Left kidney (tissue), 1 donor: ENCODE measurements at regions not wholly inside any gene's neighbourhood (a gene's known extent, or its start where the extent isn't known, plus 50 kb on each side); places are given as distances from the start of the nearest gene placed in this dataset.
"Not testable (repeated sequence)": the region's sequence is repeated elsewhere in the genome, so short reads cannot be mapped to it uniquely, and the experiment has no call there.

Experiments used
- DNase-seq: peaks from one replicate; pipeline ENCODE4 v3.0.0-alpha.2; 2013

DNA sequence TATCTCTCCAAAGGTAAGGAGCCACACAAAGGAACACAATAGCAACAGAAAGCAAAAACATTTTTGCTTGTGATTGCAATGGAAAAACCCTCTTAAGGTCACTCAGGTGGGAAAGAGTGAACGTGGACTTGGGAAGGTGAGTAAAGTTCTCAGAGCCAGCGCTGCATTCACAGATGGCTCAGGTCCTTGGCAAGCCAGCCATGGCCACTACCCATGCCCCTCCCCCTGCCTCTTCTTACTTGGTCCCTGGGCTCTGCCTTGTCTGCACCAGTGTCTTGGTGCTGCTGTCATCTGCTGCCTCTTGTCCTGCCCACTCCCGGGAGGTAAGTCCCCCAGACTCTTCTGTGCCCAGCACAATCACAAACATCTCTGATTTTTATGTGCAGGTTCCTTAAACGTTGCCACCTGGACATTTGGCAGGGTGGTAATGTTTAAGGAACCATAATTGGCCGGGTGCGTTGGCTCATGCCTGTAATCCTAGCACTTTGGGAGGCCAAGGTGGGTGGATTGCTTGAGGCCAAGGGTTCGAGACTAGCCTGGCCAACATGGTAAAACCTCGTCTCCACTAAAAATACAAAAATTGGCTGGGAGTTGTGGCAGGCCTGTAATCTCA is 74.6 kb downstream of the FEM1C start:
- DNase-seq = no peak

- no peak for DNase-seq
Observed at GRCh38 chr5:115467628-115468027, 76.9 kb downstream of the FEM1C start.

GRCh38 chr5:115465431-115465830 is 79.1 kb downstream of the FEM1C start:
- DNase-seq = no peak

DNA sequence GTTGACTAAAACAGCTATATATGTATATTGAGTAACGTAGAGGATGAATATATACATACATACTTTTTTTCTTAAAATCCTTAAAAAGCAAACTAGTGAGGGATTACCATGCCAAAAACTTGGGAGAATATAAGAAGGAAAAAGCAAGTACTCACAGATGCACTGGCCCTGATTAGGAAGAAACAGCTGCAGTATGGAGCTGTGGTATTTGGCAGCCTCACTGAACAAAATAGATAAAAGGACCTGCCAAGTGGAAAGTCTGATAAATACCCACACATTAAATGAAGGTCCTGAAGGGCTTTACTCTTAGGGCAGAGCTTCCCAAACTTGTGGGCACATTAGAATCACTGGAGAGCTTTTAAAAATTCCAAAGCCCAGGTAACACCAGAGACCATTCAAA is 80.6 kb downstream of the FEM1C start:
- DNase-seq = no peak

DNA sequence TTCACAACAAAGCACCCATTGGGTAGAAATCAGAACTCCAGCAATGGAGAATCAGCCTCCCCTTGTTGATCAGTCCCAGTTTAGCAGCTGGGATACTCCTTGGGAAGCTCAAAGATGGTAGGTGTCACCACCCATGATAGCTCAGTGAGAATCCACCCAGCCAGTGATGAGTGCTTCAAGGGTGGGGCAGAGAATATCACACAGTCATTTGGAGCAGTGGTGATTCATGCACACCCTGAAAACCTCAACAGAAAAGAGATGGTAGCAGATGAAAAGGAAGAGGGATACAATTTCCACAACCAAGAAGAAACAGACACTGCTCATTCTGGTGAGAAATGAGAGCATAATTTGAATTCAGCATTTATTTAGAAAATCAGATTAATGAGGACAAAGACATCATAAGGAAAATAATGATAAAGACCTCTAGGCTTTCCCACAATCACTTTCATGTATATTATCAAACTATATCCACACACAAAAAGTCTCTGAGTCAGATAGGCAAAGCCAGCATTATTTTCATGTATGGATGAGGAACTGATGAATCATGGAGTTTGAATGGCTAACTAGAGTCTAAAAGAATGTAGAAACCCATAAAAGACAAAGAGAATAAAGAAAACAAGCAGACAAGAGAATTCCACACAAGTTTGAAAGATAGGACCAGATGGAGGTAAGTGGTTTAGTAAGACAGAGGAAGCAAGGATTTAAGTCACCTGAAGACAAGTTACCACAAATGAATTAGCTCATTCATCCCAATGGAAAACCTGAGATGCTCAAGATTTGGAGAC is 82.9 kb downstream of the FEM1C start:
- no peak for DNase-seq

GRCh38 chr5:115461093-115461492 is 83.5 kb downstream of the FEM1C start:
- no peak for DNase-seq

GRCh38 chr5:115460472-115460871 is 84.1 kb downstream of the FEM1C start:
- DNase-seq = no peak

- DNase-seq = no peak
Observed at GRCh38 chr5:115459855-115460341, 84.7 kb downstream of the FEM1C start.

DNA sequence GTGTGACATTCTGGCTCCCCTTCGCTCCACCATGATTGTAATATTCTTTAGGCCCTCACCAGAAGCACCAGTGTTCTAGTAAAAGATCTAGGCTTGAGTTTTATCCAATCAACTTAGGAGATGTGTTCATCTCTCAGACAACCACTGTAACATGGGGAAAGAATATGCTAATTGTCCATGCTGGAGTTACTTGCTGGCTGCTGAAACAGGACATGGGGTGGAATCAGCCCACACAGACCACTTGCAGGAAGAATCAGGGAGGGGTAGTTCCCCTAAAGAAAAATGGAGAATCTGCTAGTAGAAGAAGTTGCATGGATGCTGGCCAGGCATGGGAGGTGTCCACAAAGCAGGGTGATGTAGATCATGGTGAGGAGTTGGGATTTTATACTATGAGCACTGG is 86.2 kb downstream of the FEM1C start:
- no peak for DNase-seq

GRCh38 chr5:115458003-115458409 is 86.6 kb downstream of the FEM1C start:
- peak; percentile 55 for DNase-seq

GRCh38 chr5:115457571-115457970 is 87.0 kb downstream of the FEM1C start:
- no peak for DNase-seq

DNA sequence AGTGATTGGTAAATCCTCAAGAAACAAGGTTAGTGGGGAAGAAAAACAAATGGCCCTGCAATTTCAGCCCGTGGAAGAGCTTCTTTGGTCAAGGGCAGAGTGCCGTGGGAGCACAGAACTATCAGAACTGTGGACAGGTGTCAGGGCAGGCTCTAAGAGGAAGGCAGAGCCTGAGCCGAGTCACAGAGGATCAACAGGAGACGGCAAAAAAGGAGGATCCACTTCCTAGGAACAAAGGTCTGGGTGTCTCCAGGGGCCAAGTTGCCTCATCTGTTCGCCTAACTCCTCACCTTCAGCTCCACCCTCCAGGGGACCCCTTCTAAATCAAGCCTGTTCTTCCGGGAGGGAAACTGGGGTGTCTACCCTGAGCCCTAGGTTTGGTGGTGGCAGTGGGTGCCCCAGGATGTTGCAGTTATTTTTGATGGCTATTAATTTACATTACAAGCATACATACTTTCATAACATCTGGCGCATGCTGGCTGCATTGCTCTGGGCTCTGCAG is 88.0 kb downstream of the FEM1C start:
- no peak for DNase-seq

DNA sequence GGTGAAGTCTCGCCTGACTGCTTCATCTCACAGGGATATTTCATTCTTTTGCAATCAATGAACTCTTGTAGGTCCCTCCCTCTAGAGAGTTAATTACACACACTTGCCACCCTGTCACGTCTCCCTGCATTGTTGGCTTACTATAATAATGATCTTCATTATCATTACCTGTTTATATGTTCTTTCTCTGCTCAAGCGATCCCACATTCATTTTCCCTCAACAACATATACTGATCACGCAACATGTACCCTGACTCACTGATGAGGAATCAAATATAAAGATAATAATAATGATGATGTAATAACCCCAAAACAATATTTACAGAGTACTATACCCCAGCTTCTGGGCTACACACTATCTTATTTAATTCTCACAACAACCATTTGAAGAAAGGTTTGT is 88.5 kb downstream of the FEM1C start:
- no peak for DNase-seq

DNA sequence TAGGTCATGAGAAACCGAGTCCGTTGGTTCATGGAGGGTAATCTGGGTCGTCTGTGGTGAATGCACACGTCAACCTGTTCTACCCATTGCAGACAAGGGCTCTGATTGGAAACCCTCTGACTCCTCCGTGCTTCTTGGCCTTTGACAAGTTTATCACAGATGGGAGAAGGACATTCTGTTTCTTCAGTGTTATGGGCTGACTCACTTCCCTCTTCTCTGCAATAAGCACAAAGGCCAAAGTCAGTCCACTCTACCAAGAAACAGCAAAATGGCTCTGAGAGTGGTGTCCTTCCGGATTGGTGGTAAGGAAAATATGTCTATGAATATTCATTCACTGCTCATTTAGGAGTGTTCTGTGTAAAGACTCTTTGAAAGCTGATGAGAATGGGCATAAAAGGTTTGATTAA is 89.3 kb downstream of the FEM1C start:
- no peak for DNase-seq

- DNase-seq = no peak
Observed at GRCh38 chr5:115453391-115454095, 91.0 kb downstream of the FEM1C start.

GRCh38 chr5:115452536-115453235 is 91.9 kb downstream of the FEM1C start:
- DNase-seq = no peak

DNA sequence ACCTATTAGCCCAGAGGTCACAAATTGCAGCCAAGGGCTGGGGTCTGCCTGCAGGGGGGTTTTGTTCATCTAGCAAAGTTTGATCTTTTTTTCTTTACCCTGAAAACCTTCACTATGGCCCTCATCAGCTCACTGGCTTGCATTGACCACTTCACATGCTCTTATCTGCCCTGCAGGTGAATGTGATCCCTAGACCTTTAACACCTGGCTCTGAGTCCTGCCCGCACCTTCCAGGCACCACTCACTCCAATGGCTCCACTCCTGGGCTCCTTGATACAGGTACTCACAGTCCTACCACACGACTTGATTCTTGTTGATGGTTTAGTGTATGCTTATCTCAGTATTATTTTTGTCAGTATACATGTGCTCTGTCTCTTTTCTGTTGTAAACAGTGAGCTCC is 92.5 kb downstream of the FEM1C start:
- DNase-seq = no peak

GRCh38 chr5:115450741-115451140 is 93.8 kb downstream of the FEM1C start:
- no peak for DNase-seq

DNA sequence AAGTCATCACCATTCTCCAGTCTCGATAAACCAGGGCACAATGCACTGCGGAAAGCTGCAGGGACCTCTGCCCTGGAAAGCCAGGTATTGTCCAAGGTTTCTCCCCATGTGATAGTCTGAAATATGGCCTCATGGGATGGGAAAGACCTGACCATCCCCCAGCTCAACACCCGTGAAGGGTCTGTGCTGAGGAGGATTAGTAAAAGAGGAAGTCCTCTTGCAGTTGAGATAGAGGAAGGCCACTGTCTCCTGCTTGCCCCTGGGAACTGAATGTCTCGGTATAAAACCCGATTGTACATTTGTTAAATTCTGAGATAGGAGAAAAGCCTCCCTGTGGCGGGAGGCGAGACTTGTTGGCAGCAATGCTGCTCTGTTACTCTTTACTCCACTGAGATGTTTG is 95.9 kb downstream of the FEM1C start:
- not testable (repeated sequence) for DNase-seq

DNA sequence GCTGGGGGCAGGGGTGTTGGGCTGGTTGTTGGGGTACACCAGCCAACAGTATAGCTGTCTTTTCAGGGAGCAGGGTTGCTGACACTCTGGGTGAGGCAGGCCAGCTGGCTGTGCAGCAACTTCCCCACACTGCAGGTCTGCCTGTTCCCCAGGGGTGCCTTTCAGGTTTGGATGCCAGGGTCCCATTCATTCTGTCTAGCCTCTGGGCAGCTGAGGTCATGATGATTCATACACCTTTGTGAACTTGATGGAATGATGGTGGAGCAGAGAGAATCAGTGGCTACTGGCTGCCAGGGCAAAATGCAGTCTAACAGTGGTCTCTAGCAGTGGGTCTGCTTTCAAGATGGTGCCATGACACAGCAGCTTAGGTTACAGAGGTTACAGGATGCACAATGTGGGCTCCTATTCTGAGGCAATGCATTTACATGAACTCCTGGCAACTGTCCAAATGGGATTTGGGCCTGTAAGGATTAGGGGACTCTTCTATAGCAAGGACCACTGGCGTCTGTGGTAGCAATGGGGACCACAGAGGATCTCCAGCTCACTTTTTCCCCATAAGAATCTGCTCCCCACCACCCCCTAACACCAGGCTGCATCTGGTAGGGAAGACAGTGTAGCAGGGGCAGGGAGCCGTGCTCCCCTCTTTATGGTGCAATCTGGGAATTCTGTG is 103.7 kb downstream of the FEM1C start:
- no peak for DNase-seq

GRCh38 chr5:115439639-115440038 is 104.9 kb downstream of the FEM1C start:
- DNase-seq = no peak

GRCh38 chr5:115439042-115439441 is 105.5 kb downstream of the FEM1C start:
- DNase-seq = no peak
